Keratinocyte (primary cell): ENCODE measurements at regions not wholly inside any gene's neighbourhood (a gene's known extent, or its start where the extent isn't known, plus 50 kb on each side); places are given as distances from the start of the nearest gene placed in this dataset.

Experiments
- DNase-seq: peaks from one replicate; pipeline ENCODE4 v3.0.0-alpha.2; 2011; ENCODE audit warnings: low read depth, missing footprints, low spot score
- FAIRE-seq: peaks from 2 replicates; lab custom pipeline; 2011; peaks lifted over from hg19 to GRCh38; lab: Jason Lieb, UNC
- H2AFZ ChIP-seq: 2 replicates; pipeline ENCODE4 v1.6.0; 2012; ENCODE audit warnings: low read length, control low read depth, inconsistent platforms; ENCODE audit not compliant: control insufficient read depth
- H3K27ac ChIP-seq: 2 replicates; pipeline ENCODE4 v1.5.1; 2011; ENCODE audit warnings: low read length; ENCODE audit not compliant: control insufficient read depth, insufficient read depth
- H3K27me3 ChIP-seq: 3 replicates; pipeline ENCODE4 v1.6.0; 2011; ENCODE audit warnings: low read length; ENCODE audit not compliant: control insufficient read depth, insufficient read depth; ENCODE audit errors: extremely low read depth
- H3K36me3 ChIP-seq, 2 experiments: 2 replicates in 1 of 2; 3 replicates in 1 of 2; pipeline ENCODE4 v1.5.1; 2011; ENCODE audit warnings: low read length in 2 of 2, mild to moderate bottlenecking in 1 of 2; ENCODE audit not compliant: control insufficient read depth in 2 of 2, insufficient read depth in 2 of 2; ENCODE audit errors: extremely low read depth in 1 of 2
- H3K4me1 ChIP-seq: 3 replicates; pipeline ENCODE4 v1.5.1; 2011; ENCODE audit warnings: low read length; ENCODE audit not compliant: control insufficient read depth, insufficient read depth; ENCODE audit errors: extremely low read depth
- H3K4me2 ChIP-seq: 3 replicates; pipeline ENCODE4 v1.6.0; 2011; ENCODE audit warnings: low read depth, low read length; ENCODE audit not compliant: control insufficient read depth, insufficient read depth; ENCODE audit errors: extremely low read depth
- H3K4me3 ChIP-seq, 3 experiments: fragments of 200-600 bp in 1 of 3; sonication (generic) in 1 of 3; 2 replicates in 2 of 3; 3 replicates in 1 of 3; pipeline ENCODE4 v1.5.1; 2011 to 2016; ENCODE audit warnings: low read length in 3 of 3, mild to moderate bottlenecking in 3 of 3, control low read depth in 2 of 3, inconsistent platforms in 1 of 3, low read depth in 1 of 3, mixed read lengths in 1 of 3, mixed run types in 1 of 3, moderate library complexity in 1 of 3; ENCODE audit not compliant: control insufficient read depth in 2 of 3, insufficient read depth in 2 of 3; ENCODE audit errors: extremely low read depth in 1 of 3
- H3K79me2 ChIP-seq: 2 replicates; pipeline ENCODE4 v1.6.0; 2012; ENCODE audit warnings: low read length; ENCODE audit not compliant: control insufficient read depth, insufficient read depth
- H3K9ac ChIP-seq: 3 replicates; pipeline ENCODE4 v1.6.0; 2011; ENCODE audit warnings: low read length; ENCODE audit not compliant: control insufficient read depth, insufficient read depth; ENCODE audit errors: extremely low read depth
- H3K9me1 ChIP-seq: 3 replicates; pipeline ENCODE4 v1.6.0; 2011; ENCODE audit warnings: low read length; ENCODE audit not compliant: control insufficient read depth, insufficient read depth; ENCODE audit errors: extremely low read depth
- H3K9me3 ChIP-seq: 2 replicates; pipeline ENCODE4 v1.5.1; 2012; ENCODE audit warnings: low read depth, low read length; ENCODE audit not compliant: control insufficient read depth
- H4K20me1 ChIP-seq: 3 replicates; pipeline ENCODE4 v1.6.0; 2011; ENCODE audit warnings: low read length; ENCODE audit not compliant: control insufficient read depth, insufficient read depth; ENCODE audit errors: extremely low read depth
- EZH2 ChIP-seq: IDR thresholded peaks from one replicate; pipeline ENCODE4 v1.6.1; 2012; ENCODE audit warnings: inconsistent platforms, mild to moderate bottlenecking, low read length, moderate library complexity
- dilution Hi-C: fragments of 300-500 bp; cut with MboI; formaldehyde crosslinking; loops from one replicate; pipeline ENCODE4 v1.7.0; 2020; ENCODE audit warnings: low sequenced_read_pairs; ENCODE audit not compliant: extremely low pct_ligation_motif_present
- TF ChIP-seq, protein P1 (sequence below), 3 experiments: IDR thresholded peaks in 1 of 3; conservative IDR thresholded peaks in 1 of 3; optimal IDR thresholded peaks in 1 of 3; 2 replicates in 2 of 3; 3 replicates in 1 of 3; pipeline versions ENCODE3 to v1.5.1; 2011; ENCODE audit warnings: low read length in 3 of 3, mild to moderate bottlenecking in 3 of 3, moderate library complexity in 2 of 3, control low read depth in 1 of 3, inconsistent platforms in 1 of 3; ENCODE audit not compliant: insufficient read depth in 2 of 3; ENCODE audit errors: extremely low read depth in 1 of 3

DNA sequence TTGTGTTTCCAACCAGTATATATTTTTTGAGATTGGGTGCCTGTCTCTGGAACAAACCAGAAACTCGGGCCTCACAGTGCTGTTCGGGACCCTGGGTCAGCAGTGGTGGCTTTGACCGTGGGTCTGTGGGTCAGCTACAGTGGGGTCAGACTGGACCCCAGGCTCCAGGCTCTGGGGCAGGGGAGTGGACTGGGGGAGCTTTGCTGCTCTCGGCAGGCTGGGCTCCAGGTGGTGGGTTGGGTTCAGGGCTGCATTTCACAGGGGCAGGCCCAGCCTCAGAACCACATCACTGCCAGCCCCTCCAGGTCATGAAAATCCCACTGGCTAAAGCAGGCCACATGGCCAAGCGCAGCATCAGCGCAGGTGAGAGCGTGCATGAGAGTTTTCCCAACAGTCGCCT, 1279.3 kb downstream of the BRD1 start:
- H3K9me3 ChIP-seq = peaks cover 24% of the 10 kb centered on the region
- H4K20me1 ChIP-seq = no peaks in the 10 kb centered on the region
- no peak overlapping the region for H3K9ac ChIP-seq
- no peaks in the 10 kb centered on the region for H3K36me3 ChIP-seq
- no peak overlapping the region for H3K4me2 ChIP-seq
- no peak overlapping the region for H2AFZ ChIP-seq
- FAIRE-seq (no peak), DNase-seq (no peak)
- no peak overlapping the region for H3K4me3 ChIP-seq
- no peak overlapping the region for H3K27ac ChIP-seq
- TF ChIP-seq, protein P1, sequence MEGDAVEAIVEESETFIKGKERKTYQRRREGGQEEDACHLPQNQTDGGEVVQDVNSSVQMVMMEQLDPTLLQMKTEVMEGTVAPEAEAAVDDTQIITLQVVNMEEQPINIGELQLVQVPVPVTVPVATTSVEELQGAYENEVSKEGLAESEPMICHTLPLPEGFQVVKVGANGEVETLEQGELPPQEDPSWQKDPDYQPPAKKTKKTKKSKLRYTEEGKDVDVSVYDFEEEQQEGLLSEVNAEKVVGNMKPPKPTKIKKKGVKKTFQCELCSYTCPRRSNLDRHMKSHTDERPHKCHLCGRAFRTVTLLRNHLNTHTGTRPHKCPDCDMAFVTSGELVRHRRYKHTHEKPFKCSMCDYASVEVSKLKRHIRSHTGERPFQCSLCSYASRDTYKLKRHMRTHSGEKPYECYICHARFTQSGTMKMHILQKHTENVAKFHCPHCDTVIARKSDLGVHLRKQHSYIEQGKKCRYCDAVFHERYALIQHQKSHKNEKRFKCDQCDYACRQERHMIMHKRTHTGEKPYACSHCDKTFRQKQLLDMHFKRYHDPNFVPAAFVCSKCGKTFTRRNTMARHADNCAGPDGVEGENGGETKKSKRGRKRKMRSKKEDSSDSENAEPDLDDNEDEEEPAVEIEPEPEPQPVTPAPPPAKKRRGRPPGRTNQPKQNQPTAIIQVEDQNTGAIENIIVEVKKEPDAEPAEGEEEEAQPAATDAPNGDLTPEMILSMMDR (optimal IDR thresholded peaks at IDR 0.05 in 1 of 3, IDR thresholded peaks at IDR 0.05 in 1 of 3, conservative IDR thresholded peaks at IDR 0.05 in 1 of 3; ENCODE audit: extremely low read depth in 1 of 3, insufficient read depth in 2 of 3, low read length in 3 of 3) = no peak
- no peak for TF ChIP-seq EZH2
- H3K79me2 ChIP-seq = no peaks in the 10 kb centered on the region
- H3K27me3 ChIP-seq = no peaks in the 10 kb centered on the region
- H3K9me1 ChIP-seq = no peaks in the 10 kb centered on the region
- no peaks in the 10 kb centered on the region for H3K4me1 ChIP-seq
- dilution Hi-C loops = no loop called here

DNA sequence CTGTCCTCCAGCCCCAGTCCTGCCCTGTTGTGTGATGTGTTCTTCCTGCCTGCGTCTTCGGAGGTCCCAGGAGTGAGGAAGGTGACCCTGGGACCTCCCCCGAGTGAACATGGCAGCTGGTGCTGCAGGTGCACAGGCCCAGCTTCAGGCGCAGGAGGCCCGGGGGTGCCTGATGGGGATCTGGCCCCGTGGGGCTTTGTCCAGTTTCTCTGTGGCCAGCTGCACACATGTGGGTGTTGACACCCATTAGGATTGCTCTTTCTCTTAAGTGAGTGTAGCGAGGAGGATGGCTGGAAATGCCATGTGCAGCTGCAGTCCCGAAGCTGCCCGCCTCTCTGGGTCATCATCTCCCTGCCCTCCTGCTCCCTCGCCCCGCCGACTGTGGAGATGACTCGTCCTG, 1279.7 kb downstream of the BRD1 start:
- Histone ChIP-seq H4K20me1 (no peaks in the 10 kb centered on the region), H3K4me3 (no peak overlapping the region), H3K4me2 (no peak overlapping the region), H3K4me1 (no peaks in the 10 kb centered on the region), H3K9me3 (peaks cover 26% of the 10 kb centered on the region), H3K9ac (no peak overlapping the region), H3K27ac (no peak overlapping the region), H3K27me3 (no peaks in the 10 kb centered on the region), H3K79me2 (no peaks in the 10 kb centered on the region), H3K9me1 (no peaks in the 10 kb centered on the region), H3K36me3 (no peaks in the 10 kb centered on the region), H2AFZ (no peak overlapping the region)
- DNase-seq (no peak), FAIRE-seq (no peak)
- TF ChIP-seq EZH2 = no peak
- TF ChIP-seq, protein P1 (optimal IDR thresholded peaks at IDR 0.05 in 1 of 3, IDR thresholded peaks at IDR 0.05 in 1 of 3, conservative IDR thresholded peaks at IDR 0.05 in 1 of 3; ENCODE audit: extremely low read depth in 1 of 3, insufficient read depth in 2 of 3, low read length in 3 of 3) = no peak
- dilution Hi-C loops = no loop called here
